Activated CD8-positive, alpha-beta memory T cell treated with anti-CD3 and anti-CD28 coated beads, Interleukin-2, amount 50 U/mL, for 48 hours (primary cell): ENCODE measurements at regions not wholly inside any gene's neighbourhood (a gene's known extent, or its start where the extent isn't known, plus 50 kb on each side); places are given as distances from the start of the nearest gene placed in this dataset.

ENCODE experiments used
- DNase-seq: peaks from one replicate; pipeline ENCODE4 v3.0.0-alpha.2; 2020

GRCh38 chr4:189048119-189048518 is 892.6 kb upstream of the FRG1 start:
- no peak for DNase-seq

DNA sequence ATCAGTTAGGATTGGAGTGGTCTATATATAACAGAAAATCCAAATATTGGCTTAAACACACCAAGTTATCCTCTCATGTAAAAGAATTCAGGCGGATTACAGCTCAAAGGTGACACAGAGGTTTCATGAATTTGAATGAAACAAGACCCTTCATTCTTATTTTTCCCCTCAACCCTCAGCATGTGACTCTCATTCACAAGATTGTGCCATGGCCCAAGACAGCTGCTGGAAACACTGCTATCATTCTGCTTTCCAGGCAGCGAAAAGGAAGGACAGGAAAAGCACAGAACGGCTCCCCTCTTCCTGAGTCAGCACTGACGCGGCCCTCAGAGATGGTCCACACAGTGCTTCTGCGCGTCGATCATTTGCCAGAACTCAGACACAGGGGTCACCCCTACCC is 891.0 kb upstream of the FRG1 start:
- DNase-seq = no peak

DNA sequence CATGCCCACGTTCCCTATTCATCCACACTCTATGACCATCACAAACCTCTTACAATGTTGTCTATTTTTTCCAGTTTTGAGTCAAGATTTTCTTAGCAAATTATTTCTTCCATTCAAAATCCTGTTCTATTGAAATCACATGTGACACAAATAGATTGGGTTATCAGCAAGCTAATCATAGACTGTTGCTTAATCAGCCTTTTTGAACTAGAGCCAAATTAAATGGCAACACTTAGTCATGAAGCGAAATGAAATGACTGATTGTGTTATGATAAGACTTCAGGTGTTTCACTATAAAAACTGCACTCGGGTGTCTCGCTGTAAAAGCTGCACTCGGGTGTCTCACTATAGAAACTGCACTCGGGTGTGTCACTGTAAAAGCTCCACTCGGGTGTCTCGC is 890.0 kb upstream of the FRG1 start:
- no peak for DNase-seq

DNA sequence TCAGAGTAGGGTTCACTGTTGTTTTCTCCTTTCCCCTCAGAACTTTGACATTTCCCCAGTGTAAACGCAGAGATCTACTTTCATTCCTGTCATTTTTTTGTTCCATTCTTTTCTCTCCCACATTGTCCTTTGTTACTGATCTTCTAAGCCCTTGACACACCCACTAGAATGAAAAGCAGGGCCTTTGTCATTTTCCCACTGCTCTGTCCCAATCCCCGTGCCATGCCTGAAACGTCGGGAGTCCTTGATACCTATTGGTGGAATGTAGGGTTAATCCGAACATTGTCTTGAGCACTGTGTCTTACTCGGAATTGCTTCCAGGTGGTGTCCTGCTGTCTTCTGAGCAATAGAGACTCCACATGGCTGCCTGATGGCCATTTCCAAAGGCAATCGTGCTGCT is 887.1 kb upstream of the FRG1 start:
- no peak for DNase-seq

DNA sequence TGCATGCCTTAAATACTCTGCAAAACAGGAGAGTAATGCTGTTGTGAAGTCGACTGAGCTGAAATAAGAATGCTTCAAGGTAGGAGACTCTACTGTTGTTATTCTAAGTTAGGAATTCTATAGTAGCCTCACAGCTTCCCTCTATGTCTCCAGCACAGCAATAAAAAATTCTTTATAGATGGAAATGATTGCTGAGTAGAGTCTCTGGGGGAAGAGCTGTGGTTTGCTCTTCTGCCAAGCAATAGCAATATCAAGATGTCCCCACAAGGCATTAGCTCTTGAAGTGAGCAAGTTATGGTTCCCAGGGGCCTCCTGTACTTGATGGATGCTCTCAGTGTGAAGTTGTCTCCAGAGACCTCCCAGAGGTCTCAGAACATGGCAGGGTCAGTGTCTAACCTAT is 880.6 kb upstream of the FRG1 start:
- no peak for DNase-seq

DNA sequence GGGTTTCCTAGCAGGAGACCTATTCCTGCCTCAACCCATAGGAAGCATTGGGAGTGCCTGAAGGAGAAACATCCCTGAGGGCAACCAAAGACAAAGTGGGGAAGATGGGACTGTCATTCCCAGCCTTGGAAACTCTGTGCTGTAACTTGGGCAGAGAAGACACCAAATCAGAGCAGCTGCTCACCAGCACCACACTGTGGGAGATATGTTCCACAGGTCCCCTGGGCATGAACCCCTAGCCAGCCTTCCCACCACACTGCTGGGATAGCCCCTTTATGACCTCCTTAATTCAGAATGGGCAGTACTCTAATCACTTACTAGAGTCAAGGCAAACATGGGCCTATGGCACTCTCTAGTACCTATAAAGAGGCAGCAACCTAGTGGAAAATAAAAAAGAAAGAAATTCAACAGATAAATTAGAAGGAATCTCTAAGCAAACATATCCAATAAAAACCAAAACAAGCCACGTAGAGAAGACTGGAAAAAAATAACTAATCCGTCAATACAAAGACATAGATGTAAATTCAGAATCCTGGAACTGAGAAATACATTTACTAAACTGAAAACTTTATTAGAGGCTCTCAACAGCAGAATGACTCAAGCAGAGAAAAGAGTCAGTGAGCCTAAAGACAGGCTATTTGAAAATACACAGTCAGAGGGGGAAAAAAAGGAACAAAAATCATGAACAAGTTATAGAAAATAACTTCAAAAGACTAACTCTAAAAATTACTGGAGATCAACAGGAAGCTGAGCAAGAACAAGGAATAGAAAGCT is 878.4 kb upstream of the FRG1 start:
- DNase-seq = no peak

GRCh38 chr4:189069772-189070171 is 870.9 kb upstream of the FRG1 start:
- DNase-seq = no peak

DNA sequence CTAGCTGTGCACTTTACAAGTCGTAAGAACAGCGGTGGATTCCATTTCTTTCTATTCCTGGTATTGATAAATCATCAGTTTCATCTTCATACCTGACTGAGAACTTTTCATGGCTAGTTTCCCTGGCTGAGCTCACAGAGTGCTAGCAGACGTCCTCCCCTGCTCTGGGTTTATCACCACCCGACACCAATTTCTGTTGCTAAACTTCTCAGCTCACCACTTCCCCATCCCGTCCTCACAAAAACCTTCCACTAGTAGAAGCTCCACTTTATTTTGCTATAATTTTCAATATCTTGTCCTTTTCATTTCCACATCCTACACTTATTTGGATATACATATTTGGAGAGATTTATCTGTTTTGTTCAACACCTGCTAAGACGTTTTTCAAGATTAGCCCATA is 869.4 kb upstream of the FRG1 start:
- DNase-seq = no peak

DNA sequence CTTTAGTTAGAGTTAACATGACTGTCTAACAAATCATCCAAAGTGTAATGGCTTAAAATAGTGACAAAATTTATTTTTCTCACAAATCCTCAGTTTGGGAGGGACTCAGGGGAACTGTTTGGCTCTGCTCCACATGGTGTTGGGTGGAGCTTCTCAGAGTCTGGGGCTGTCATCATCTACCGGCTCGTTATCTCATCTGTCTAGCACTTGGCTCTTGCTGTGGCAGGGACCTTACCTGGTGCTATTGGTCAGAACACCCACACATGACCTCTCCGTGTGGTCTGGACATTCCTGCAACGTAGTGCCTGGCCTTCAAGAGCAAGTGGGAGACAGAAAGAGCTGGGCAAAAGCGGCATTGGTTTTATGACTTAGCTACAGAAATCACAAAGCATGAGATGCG is 866.9 kb upstream of the FRG1 start:
- DNase-seq = no peak

DNA sequence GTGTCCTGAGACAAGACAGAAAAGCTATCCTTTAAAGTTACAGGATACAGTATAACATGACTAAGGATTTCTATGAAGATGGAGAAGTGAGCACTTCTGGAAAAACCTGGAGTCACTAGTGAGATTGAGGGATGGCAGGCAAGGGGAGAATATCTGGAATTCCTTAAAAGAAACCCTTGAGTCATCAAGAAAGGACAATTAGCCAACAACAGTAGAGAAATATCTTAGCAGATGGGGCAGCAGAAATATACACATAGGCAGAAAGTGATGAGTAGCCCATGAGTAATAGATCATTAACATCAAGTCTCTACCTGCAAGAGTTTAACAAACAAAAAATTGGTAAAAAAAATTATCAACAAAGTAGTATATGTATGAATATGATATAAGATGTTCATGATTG is 858.8 kb upstream of the FRG1 start:
- no peak for DNase-seq

DNA sequence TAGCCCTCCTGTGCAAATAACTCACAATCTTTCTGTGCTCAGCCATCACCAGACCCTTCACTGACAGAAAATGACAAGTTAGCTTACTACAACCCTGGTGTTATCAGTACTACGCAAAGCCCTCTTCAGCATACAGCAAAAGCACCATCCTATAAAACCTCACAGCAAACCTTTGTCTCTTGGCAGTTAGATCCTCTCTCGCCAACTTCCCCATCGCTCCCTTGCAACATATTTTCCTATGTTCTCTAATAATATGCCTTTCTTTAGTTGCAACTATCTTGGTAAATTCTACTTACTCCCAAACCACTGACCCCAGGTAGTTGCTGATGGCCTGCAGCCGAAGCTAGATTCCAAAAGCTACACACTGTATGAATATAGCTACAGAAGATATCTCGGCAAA is 856.9 kb upstream of the FRG1 start:
- no peak for DNase-seq

DNA sequence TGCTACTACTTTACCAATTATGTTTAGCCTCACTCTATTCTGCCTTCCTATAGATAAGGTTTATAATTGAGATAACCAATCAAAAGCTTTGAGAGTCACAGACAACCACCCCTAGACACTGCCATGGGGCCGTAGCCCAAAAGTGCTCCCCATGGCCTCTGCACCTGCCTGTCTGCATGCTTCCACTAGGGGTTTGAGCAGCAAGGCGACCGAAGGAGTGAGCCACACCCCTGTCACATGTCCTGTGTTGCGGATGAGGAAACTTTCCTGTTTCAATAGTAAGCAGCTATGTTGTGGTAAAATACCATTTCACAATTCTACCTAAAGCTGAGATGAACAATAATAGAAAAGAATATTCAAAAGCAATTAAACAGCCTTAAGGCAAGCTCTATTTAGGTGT is 856.0 kb upstream of the FRG1 start:
- DNase-seq = no peak

GRCh38 chr4:189087971-189088370 is 852.7 kb upstream of the FRG1 start:
- DNase-seq = no peak

GRCh38 chr4:189088780-189089179 is 851.9 kb upstream of the FRG1 start:
- no peak for DNase-seq

DNA sequence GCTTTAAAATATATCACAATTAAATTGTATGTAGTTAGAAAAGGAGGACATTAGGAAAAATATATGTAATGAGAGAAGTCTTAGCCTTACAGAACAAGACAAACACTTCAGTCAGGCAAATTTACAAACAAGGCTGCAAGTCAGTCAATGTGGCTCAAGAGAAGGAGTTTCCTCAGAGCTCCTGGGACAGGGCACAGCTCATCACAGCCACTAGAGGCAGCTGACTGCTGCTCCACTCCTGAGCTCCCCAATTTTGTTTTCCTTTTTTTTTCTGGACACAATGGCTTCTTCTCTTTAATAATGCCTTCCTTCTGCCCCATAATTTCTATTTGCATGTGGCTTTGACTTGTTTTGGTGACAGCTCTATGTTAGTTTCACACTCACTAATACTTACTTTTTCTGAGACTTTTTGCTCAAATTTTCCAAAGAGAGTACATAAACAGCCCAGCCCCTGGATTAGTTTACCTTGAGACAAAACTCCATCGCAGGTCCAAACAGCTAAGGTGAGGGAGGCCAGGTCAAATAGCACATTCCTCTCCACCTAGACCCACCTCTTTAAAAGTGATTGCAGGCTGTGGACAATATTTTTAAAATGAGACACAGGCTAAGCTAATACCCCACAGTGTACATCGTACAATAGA is 850.4 kb upstream of the FRG1 start:
- DNase-seq = no peak

- DNase-seq = no peak
Observed at GRCh38 chr4:189092581-189092980, 848.1 kb upstream of the FRG1 start.

GRCh38 chr4:189096108-189096507 is 844.6 kb upstream of the FRG1 start:
- DNase-seq = no peak

DNA sequence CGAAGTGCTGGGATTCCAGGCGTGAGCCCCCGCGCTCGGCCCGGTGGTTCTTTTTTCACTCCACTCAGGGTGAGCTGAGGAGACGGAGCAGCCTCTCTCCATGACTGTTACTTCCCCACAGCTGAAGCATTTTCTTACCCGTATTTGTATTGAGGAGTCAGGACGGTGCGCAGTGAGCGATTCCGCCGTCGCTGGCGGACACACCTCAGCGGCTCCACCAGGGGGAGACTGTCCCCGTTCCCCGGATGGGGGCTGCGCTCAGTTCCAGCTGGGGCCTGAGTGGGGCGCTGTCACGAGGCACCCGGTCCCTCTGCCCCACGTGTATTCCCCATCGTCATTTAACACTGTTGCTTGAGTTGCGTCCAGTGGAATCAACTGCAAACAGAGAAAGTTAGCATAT is 844.0 kb upstream of the FRG1 start:
- DNase-seq = no peak

- no peak for DNase-seq
Observed at GRCh38 chr4:189098932-189099696, 841.6 kb upstream of the FRG1 start.

GRCh38 chr4:189113389-189113888 is 827.2 kb upstream of the FRG1 start:
- DNase-seq = no peak

GRCh38 chr4:189117426-189117825 is 823.2 kb upstream of the FRG1 start:
- no peak for DNase-seq

DNA sequence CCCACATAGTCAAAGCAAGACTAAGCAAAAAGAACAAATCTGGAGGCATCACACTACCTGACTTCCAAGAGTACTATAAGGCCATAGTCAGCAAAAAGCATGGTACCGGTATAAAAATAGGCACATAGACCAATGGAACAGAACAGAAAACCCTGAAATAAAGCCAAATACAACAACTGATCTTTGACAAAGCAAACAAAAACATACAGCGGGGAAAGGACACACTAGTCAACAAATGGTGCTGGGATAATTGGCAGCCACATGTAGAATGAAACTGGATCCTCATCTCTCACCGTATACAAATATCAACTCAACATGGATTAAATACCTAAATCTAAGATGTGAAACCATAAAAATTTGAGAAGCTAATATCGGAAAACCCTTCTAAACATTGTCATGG is 819.3 kb upstream of the FRG1 start:
- no peak for DNase-seq

DNA sequence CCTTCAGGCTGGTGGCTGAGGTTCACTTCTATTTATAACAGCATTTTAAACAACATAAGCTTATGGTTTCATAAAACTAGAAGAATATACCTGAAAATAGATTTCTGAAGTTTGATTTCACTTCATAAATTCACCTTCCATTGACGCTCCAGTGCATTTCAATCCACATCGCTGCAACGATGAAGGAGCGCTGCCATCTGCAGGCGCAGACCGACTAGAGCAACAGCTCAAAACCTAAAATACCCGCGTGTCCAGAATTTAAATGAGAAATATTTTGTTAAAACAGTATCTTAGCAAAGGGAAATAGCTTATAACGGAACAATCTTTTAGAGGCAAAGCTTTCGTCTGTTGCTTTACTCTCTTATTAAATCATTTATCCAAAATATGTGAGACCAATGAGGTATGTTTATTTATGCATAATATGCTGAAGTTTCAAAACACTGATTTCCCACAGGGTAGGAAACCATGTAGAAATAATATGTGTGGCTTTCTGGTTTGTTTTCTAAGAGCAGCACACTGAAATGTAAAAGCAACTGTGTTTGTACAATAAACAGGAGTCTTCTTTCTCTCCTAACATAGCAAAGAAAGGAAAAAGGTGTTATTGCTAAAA is 816.4 kb upstream of the FRG1 start:
- no peak for DNase-seq

- DNase-seq = no peak
Observed at GRCh38 chr4:189124791-189125190, 815.9 kb upstream of the FRG1 start.
